ENCODE measurements at regions not wholly inside any gene's neighbourhood (a gene's known extent, or its start where the extent isn't known, plus 50 kb on each side); places are given as distances from the start of the nearest gene placed in this dataset.

GRCh38 chr15:93291380-93291779, 202.4 kb upstream of the RGMA start:
- no peak for TF ChIP-seq ZNF565 (CRISPR knock-in tag; conservative IDR thresholded peaks at IDR 0.05; ENCODE audit: low read depth)
- TF ChIP-seq PATZ1 (CRISPR knock-in tag; IDR thresholded peaks at IDR 0.05; ENCODE audit: borderline replicate concordance), result no peak
- ATAC-seq, result no peak

GRCh38 chr15:93290618-93290946, 201.6 kb upstream of the RGMA start:
- TF ChIP-seq PATZ1 (CRISPR knock-in tag; IDR thresholded peaks at IDR 0.05; ENCODE audit: borderline replicate concordance), result no peak
- ATAC-seq, result no peak

GRCh38 chr15:93289941-93290617, 201.1 kb upstream of the RGMA start:
- no peak for TF ChIP-seq PATZ1 (CRISPR knock-in tag; IDR thresholded peaks at IDR 0.05; ENCODE audit: borderline replicate concordance)
- TF ChIP-seq ZNF70 (CRISPR knock-in tag; IDR thresholded peaks at IDR 0.05), result no peak
- TF ChIP-seq GLIS3 (CRISPR knock-in tag; IDR thresholded peaks at IDR 0.05), result no peak
- no peak for TF ChIP-seq CSDC2 (CRISPR knock-in tag; IDR thresholded peaks at IDR 0.05)
- no peak for TF ChIP-seq ZNF565 (CRISPR knock-in tag; conservative IDR thresholded peaks at IDR 0.05; ENCODE audit: low read depth)
- TF ChIP-seq SNAI2 (CRISPR knock-in tag; IDR thresholded peaks at IDR 0.05), result no peak
- TF ChIP-seq CSRNP3 (CRISPR knock-in tag; IDR thresholded peaks at IDR 0.05), result no peak
- no peak for TF ChIP-seq RARB (CRISPR knock-in tag; IDR thresholded peaks at IDR 0.05)
- no peak for TF ChIP-seq ZNF8 (CRISPR knock-in tag; IDR thresholded peaks at IDR 0.05)
- TF ChIP-seq TCF4 (CRISPR knock-in tag; IDR thresholded peaks at IDR 0.05; ENCODE audit: borderline replicate concordance), result no peak
- no peak for TF ChIP-seq CREB5 (CRISPR knock-in tag; IDR thresholded peaks at IDR 0.05; ENCODE audit: low read depth)
- TF ChIP-seq PPARA (CRISPR knock-in tag; IDR thresholded peaks at IDR 0.05; ENCODE audit: borderline replicate concordance), result no peak
- no peak for TF ChIP-seq ZFP3 (CRISPR knock-in tag; IDR thresholded peaks at IDR 0.05)
- TF ChIP-seq ISL1 (CRISPR knock-in tag; IDR thresholded peaks at IDR 0.05), result no peak
- no peak for TF ChIP-seq BACH2 (CRISPR knock-in tag; IDR thresholded peaks at IDR 0.05; ENCODE audit: borderline replicate concordance)
- TF ChIP-seq TOX (CRISPR knock-in tag; IDR thresholded peaks at IDR 0.05; ENCODE audit: borderline replicate concordance), result no peak
- no peak for ATAC-seq

- no peak for ATAC-seq
- no peak for TF ChIP-seq POU6F1 (CRISPR knock-in tag; IDR thresholded peaks at IDR 0.05; ENCODE audit: borderline replicate concordance, low read depth)
- no peak for TF ChIP-seq ARNTL (CRISPR knock-in tag; IDR thresholded peaks at IDR 0.05; ENCODE audit: borderline replicate concordance, low read depth)
- no peak for TF ChIP-seq TSHZ2 (CRISPR knock-in tag; IDR thresholded peaks at IDR 0.05)
- TF ChIP-seq SNAI2 (CRISPR knock-in tag; IDR thresholded peaks at IDR 0.05), result no peak
- no peak for TF ChIP-seq GLIS3 (CRISPR knock-in tag; IDR thresholded peaks at IDR 0.05)
- no peak for TF ChIP-seq ZNF8 (CRISPR knock-in tag; IDR thresholded peaks at IDR 0.05)
- TF ChIP-seq ZNF70 (CRISPR knock-in tag; IDR thresholded peaks at IDR 0.05), result no peak
- TF ChIP-seq TOX (CRISPR knock-in tag; IDR thresholded peaks at IDR 0.05; ENCODE audit: borderline replicate concordance), result no peak
- no peak for TF ChIP-seq RARB (CRISPR knock-in tag; IDR thresholded peaks at IDR 0.05)
- no peak for TF ChIP-seq ZFP30 (CRISPR knock-in tag; IDR thresholded peaks at IDR 0.05)
- no peak for TF ChIP-seq BACH2 (CRISPR knock-in tag; IDR thresholded peaks at IDR 0.05; ENCODE audit: borderline replicate concordance)
- no peak for TF ChIP-seq OSR1 (CRISPR knock-in tag; IDR thresholded peaks at IDR 0.05)
- TF ChIP-seq ZC3H10 (CRISPR knock-in tag; IDR thresholded peaks at IDR 0.05), result no peak
- no peak for TF ChIP-seq ZFP3 (CRISPR knock-in tag; IDR thresholded peaks at IDR 0.05)
- no peak for TF ChIP-seq ESRRG (CRISPR knock-in tag; IDR thresholded peaks at IDR 0.05)
These were observed 199.8 kb upstream of the RGMA start for GRCh38 chr15:93288728-93289294.
